H9 (cell line): ENCODE measurements at regions not wholly inside any gene's neighbourhood (a gene's known extent, or its start where the extent isn't known, plus 50 kb on each side); places are given as distances from the start of the nearest gene placed in this dataset.

Source experiments
- DNase-seq: peaks from one replicate; pipeline ENCODE4 v3.0.0-alpha.2; 2017
- H2AFZ ChIP-seq: one replicate; pipeline ENCODE4 v1.6.1; 2013; ENCODE audit warnings: mild to moderate bottlenecking, low read length, control low read depth, moderate library complexity
- H2AK5ac ChIP-seq: 2 replicates; pipeline ENCODE4 v1.6.1; 2013; ENCODE audit warnings: low read length, control low read depth, mixed read lengths; ENCODE audit not compliant: insufficient read length
- H2BK120ac ChIP-seq: one replicate; pipeline ENCODE4 v1.6.1; 2013; ENCODE audit warnings: low read depth, mild to moderate bottlenecking, low read length, control low read depth, inconsistent platforms; ENCODE audit not compliant: poor library complexity, severe bottlenecking
- H2BK12ac ChIP-seq: 2 replicates; pipeline ENCODE4 v1.6.1; 2013; ENCODE audit warnings: low read length, control low read depth, mixed read lengths, low read depth; ENCODE audit not compliant: insufficient read length
- H2BK15ac ChIP-seq: 2 replicates; pipeline ENCODE4 v1.6.1; 2013; ENCODE audit warnings: low read depth, low read length, control low read depth
- H2BK20ac ChIP-seq: one replicate; pipeline ENCODE4 v1.6.1; 2013; ENCODE audit warnings: low read depth, mild to moderate bottlenecking, low read length, control low read depth, inconsistent platforms; ENCODE audit not compliant: poor library complexity, severe bottlenecking
- H2BK5ac ChIP-seq: 2 replicates; pipeline ENCODE4 v1.6.1; 2013; ENCODE audit warnings: low read length, control low read depth, mixed read lengths; ENCODE audit not compliant: insufficient read length
- H3K14ac ChIP-seq: 2 replicates; pipeline ENCODE4 v1.6.1; 2013; ENCODE audit warnings: low read length, control low read depth; ENCODE audit not compliant: insufficient read depth
- H3K18ac ChIP-seq: 2 replicates; pipeline ENCODE4 v1.6.1; 2013; ENCODE audit warnings: low read depth, mild to moderate bottlenecking, mixed read lengths, low read length, control low read depth; ENCODE audit not compliant: insufficient read length
- H3K23ac ChIP-seq: 2 replicates; pipeline ENCODE4 v1.6.1; 2013; ENCODE audit warnings: low read length, control low read depth, mixed read lengths, low read depth; ENCODE audit not compliant: insufficient read length
- H3K23me2 ChIP-seq: 2 replicates; pipeline ENCODE4 v1.6.1; 2013; ENCODE audit warnings: low read depth, mild to moderate bottlenecking, mixed read lengths, low read length, control low read depth; ENCODE audit not compliant: insufficient read length, poor library complexity, severe bottlenecking
- H3K27ac ChIP-seq: 2 replicates; pipeline ENCODE4 v1.5.1; 2013; ENCODE audit warnings: low read length, control low read depth, mixed read lengths, low read depth; ENCODE audit not compliant: insufficient read length
- H3K27me3 ChIP-seq: 2 replicates; pipeline ENCODE4 v1.6.1; 2013; ENCODE audit warnings: low read length, control low read depth, inconsistent platforms; ENCODE audit not compliant: insufficient read depth
- H3K4ac ChIP-seq: 2 replicates; pipeline ENCODE4 v1.6.1; 2013; ENCODE audit warnings: low read depth, mild to moderate bottlenecking, control low read depth, inconsistent platforms, low read length, moderate library complexity
- H3K4me1 ChIP-seq: 2 replicates; pipeline ENCODE4 v1.6.1; 2013; ENCODE audit warnings: low read length, control low read depth, inconsistent platforms; ENCODE audit not compliant: insufficient read depth
- H3K4me2 ChIP-seq: 2 replicates; pipeline ENCODE4 v1.6.1; 2013; ENCODE audit warnings: low read length, control low read depth, mixed read lengths; ENCODE audit not compliant: insufficient read length, insufficient read depth
- H3K56ac ChIP-seq: 2 replicates; pipeline ENCODE4 v1.6.1; 2013; ENCODE audit warnings: low read depth, mild to moderate bottlenecking, mixed read lengths, low read length, control low read depth; ENCODE audit not compliant: insufficient read length
- H3K79me1 ChIP-seq: 2 replicates; pipeline ENCODE4 v1.6.1; 2013; ENCODE audit warnings: low read depth, mild to moderate bottlenecking, moderate library complexity, low read length, control low read depth, inconsistent platforms; ENCODE audit not compliant: insufficient read depth, poor library complexity, severe bottlenecking
- H3K79me2 ChIP-seq: 2 replicates; pipeline ENCODE4 v1.6.1; 2013; ENCODE audit warnings: low read length, control low read depth, inconsistent platforms; ENCODE audit not compliant: insufficient read depth
- H3K9ac ChIP-seq: 2 replicates; pipeline ENCODE4 v1.6.1; 2013; ENCODE audit warnings: low read length, control low read depth, mixed read lengths; ENCODE audit not compliant: insufficient read length; ENCODE audit errors: extremely low read depth
- H3K9me3 ChIP-seq: one replicate; pipeline ENCODE4 v1.6.1; 2013; ENCODE audit warnings: low read depth, low read length, inconsistent platforms; ENCODE audit not compliant: control insufficient read depth
- H3T11ph ChIP-seq: one replicate; pipeline ENCODE4 v1.6.1; 2013; ENCODE audit warnings: mild to moderate bottlenecking, low read length, control low read depth, inconsistent platforms
- H4K20me1 ChIP-seq: one replicate; pipeline ENCODE4 v1.6.1; 2013; ENCODE audit not compliant: control insufficient read depth, insufficient read length, insufficient read depth
- H4K5ac ChIP-seq: 2 replicates; pipeline ENCODE4 v1.6.1; 2013; ENCODE audit warnings: low read depth, mild to moderate bottlenecking, mixed read lengths, low read length, control low read depth; ENCODE audit not compliant: insufficient read length
- H4K8ac ChIP-seq: replicated peaks from 2 replicates; pipeline ENCODE4 v1.6.1; 2013; ENCODE audit warnings: low read length, control low read depth, mixed read lengths, low read depth; ENCODE audit not compliant: insufficient read length
- H4K91ac ChIP-seq: 2 replicates; pipeline ENCODE4 v1.6.1; 2013; ENCODE audit warnings: low read depth, mild to moderate bottlenecking, moderate library complexity, mixed read lengths, low read length, control low read depth; ENCODE audit not compliant: insufficient read length
- H3K27ac Mint-ChIP-seq, 3 experiments: 2 replicates in 2 of 3; 3 replicates in 1 of 3; pipeline ENCODE4 v1.8.0; 2020 to 2021; ENCODE audit warnings: mixed read lengths in 3 of 3, mild to moderate bottlenecking in 1 of 3, moderate library complexity in 1 of 3
- H3K27me3 Mint-ChIP-seq: 2 replicates; pipeline ENCODE4 v1.8.0; 2021; ENCODE audit warnings: low read depth, mild to moderate bottlenecking, moderate library complexity, mixed read lengths
- H3K36me3 Mint-ChIP-seq, 3 experiments: 2 replicates in 2 of 3; 3 replicates in 1 of 3; pipeline ENCODE4 v1.8.0; 2020 to 2021; ENCODE audit warnings: low read depth in 3 of 3, mixed read lengths in 3 of 3; ENCODE audit not compliant: insufficient read depth in 1 of 3
- H3K4me1 Mint-ChIP-seq, 2 experiments: 2 replicates each; pipeline ENCODE4 v1.8.0; 2020; ENCODE audit warnings: mixed read lengths in 2 of 2
- H3K4me3 Mint-ChIP-seq, 2 experiments: 2 replicates in 1 of 2; 3 replicates in 1 of 2; pipeline ENCODE4 v1.8.0; 2020 to 2021; ENCODE audit warnings: mild to moderate bottlenecking in 2 of 2, mixed read lengths in 2 of 2, moderate library complexity in 1 of 2
- H3K9me3 Mint-ChIP-seq, 2 experiments: 2 replicates in 1 of 2; 3 replicates in 1 of 2; pipeline ENCODE4 v1.8.0; 2020; ENCODE audit warnings: mild to moderate bottlenecking in 2 of 2, mixed read lengths in 2 of 2, moderate library complexity in 1 of 2
- CTCF ChIP-seq: fragments of 200-600 bp; sonication (generic); conservative IDR thresholded peaks from 3 replicates; pipeline ENCODE4 v1.8.0; 2021; ENCODE audit warnings: antibody characterized with exemption, mild to moderate bottlenecking
- WGBS: extraction: QIAGEN DNeasy Blood & Tissue Kit; methylation state at CpG from one replicate; pipeline ENCODE4 v1.1.7; 2013; ENCODE audit warnings: missing lambda C conversion rate, low lambda C conversion rate, mixed read lengths; ENCODE audit not compliant: insufficient read length; ENCODE audit errors: extremely low coverage; 5-methylcytosine and 5-hydroxymethylcytosine counted together

- no peaks in the 10 kb centered on the region for H3K4me1 ChIP-seq
- no peak overlapping the region for H3K23ac ChIP-seq
- no CpG with 5 or more reads among the region's 9 CpGs for WGBS
- no peaks in the 10 kb centered on the region for H3K23me2 ChIP-seq
- no peak overlapping the region for H3K4ac ChIP-seq
- H3K9me3 Mint-ChIP-seq = no peaks in the 10 kb centered on the region
- H4K91ac ChIP-seq = no peak overlapping the region
- H3K4me1 Mint-ChIP-seq = peaks cover 0 to 7% of the 10 kb centered on the region in 2 experiments; a peak in 1 of 4 replicates
- H3K27me3 ChIP-seq = no peaks in the 10 kb centered on the region
- 0 out of 2 replicates have a peak, but pooled peaks cover 3% of the 10 kb centered on the region for H3K27me3 Mint-ChIP-seq
- H3T11ph ChIP-seq = no peak overlapping the region
- no peak overlapping the region for H3K14ac ChIP-seq
- TF ChIP-seq CTCF = no peak
- H2AK5ac ChIP-seq = no peak overlapping the region
- H3K27ac Mint-ChIP-seq = no peak overlapping the region
- H3K18ac ChIP-seq = no peak overlapping the region
- no peak overlapping the region for H4K8ac ChIP-seq
- H3K79me2 ChIP-seq = no peaks in the 10 kb centered on the region
- H2AFZ ChIP-seq = no peak overlapping the region
- no peaks in the 10 kb centered on the region for H3K36me3 Mint-ChIP-seq
- H2BK120ac ChIP-seq = no peak overlapping the region
- no peak overlapping the region for H3K9ac ChIP-seq
- H2BK20ac ChIP-seq = no peak overlapping the region
- H3K79me1 ChIP-seq = no peaks in the 10 kb centered on the region
- H4K5ac ChIP-seq = no peak overlapping the region
- no peaks in the 10 kb centered on the region for H4K20me1 ChIP-seq
- H3K9me3 ChIP-seq = no peaks in the 10 kb centered on the region
- no peak overlapping the region for H3K4me3 Mint-ChIP-seq
- no peak for DNase-seq
- no peak overlapping the region for H3K56ac ChIP-seq
- no peak overlapping the region for H2BK12ac ChIP-seq
- no peak overlapping the region for H2BK5ac ChIP-seq
- no peak overlapping the region for H3K27ac ChIP-seq
- H3K4me2 ChIP-seq = no peak overlapping the region
- no peak overlapping the region for H2BK15ac ChIP-seq
These were observed 210.9 kb upstream of the NOCT start for GRCh38 chr4:138804711-138805110.
